Liver (tissue), 3 donors: ENCODE measurements at regions not wholly inside any gene's neighbourhood (a gene's known extent, or its start where the extent isn't known, plus 50 kb on each side); places are given as distances from the start of the nearest gene placed in this dataset.

Experiments used
- GABPA ChIP-seq, 2 donors: IDR thresholded peaks in 1 of 2; conservative IDR thresholded peaks in 1 of 2; 2 replicates each; pipeline ENCODE4 v1.6.1; 2016; ENCODE audit warnings: antibody characterized with exemption in 2 of 2, mild to moderate bottlenecking in 1 of 2, moderate library complexity in 1 of 2
- NR2F2 ChIP-seq: IDR thresholded peaks from 2 replicates; pipeline ENCODE4 v1.6.1; 2016; ENCODE audit warnings: antibody characterized with exemption
- RAD21 ChIP-seq, 2 donors: IDR thresholded peaks; 2 replicates each; pipeline ENCODE4 v1.6.1; 2016; ENCODE audit warnings: antibody characterized with exemption in 2 of 2, mild to moderate bottlenecking in 2 of 2
- SP1 ChIP-seq: IDR thresholded peaks from 2 replicates; pipeline ENCODE4 v1.6.1; 2018; ENCODE audit warnings: antibody characterized with exemption, mild to moderate bottlenecking
- YY1 ChIP-seq: IDR thresholded peaks from 2 replicates; pipeline ENCODE4 v1.6.1; 2016; ENCODE audit warnings: antibody characterized with exemption, mild to moderate bottlenecking
- TF ChIP-seq, protein P1 (sequence below): fragments of 150-350 bp; IDR thresholded peaks from 2 replicates; pipeline ENCODE4 v1.5.1; 2017; ENCODE audit warnings: improper control_type of control experiment, low read depth, low read length; ENCODE audit not compliant: missing input control
- TF ChIP-seq, protein P2 (sequence below): IDR thresholded peaks from 2 replicates; pipeline ENCODE4 v1.6.1; 2016; ENCODE audit warnings: antibody characterized with exemption
- TF ChIP-seq, protein P3 (sequence below): IDR thresholded peaks from 2 replicates; pipeline ENCODE4 v1.6.1; 2016; ENCODE audit warnings: antibody characterized with exemption
- TF ChIP-seq, protein P4 (sequence below): IDR thresholded peaks from 2 replicates; pipeline ENCODE4 v1.6.1; 2016; ENCODE audit warnings: antibody characterized with exemption, mild to moderate bottlenecking
- TF ChIP-seq, protein P5 (sequence below): IDR thresholded peaks from 2 replicates; pipeline ENCODE4 v1.6.1; 2016; ENCODE audit warnings: antibody characterized with exemption
- donor health status: healthy.
- donor health status: healthy.

DNA sequence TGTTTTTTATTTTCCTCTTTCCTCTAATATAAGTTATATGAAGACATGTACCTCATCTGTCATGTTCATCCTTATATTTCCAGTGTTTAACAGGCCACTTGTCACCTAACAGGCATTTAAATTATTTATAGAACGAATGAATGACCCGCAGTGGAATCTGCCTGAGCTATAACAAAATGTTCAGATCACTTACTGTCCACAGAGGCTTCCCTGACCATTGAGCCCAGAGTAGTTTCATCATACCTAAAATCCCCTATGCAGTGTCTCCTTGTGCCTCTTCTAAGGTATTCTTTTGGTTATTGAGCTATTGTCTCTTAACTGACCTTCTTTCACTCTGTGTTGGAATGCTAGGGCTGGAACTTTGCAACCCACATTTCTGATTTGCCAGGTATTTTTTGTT, 748.5 kb downstream of the NTRK3 start:
- TF ChIP-seq, protein P1, sequence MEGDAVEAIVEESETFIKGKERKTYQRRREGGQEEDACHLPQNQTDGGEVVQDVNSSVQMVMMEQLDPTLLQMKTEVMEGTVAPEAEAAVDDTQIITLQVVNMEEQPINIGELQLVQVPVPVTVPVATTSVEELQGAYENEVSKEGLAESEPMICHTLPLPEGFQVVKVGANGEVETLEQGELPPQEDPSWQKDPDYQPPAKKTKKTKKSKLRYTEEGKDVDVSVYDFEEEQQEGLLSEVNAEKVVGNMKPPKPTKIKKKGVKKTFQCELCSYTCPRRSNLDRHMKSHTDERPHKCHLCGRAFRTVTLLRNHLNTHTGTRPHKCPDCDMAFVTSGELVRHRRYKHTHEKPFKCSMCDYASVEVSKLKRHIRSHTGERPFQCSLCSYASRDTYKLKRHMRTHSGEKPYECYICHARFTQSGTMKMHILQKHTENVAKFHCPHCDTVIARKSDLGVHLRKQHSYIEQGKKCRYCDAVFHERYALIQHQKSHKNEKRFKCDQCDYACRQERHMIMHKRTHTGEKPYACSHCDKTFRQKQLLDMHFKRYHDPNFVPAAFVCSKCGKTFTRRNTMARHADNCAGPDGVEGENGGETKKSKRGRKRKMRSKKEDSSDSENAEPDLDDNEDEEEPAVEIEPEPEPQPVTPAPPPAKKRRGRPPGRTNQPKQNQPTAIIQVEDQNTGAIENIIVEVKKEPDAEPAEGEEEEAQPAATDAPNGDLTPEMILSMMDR: no peak
- TF ChIP-seq, protein P2, sequence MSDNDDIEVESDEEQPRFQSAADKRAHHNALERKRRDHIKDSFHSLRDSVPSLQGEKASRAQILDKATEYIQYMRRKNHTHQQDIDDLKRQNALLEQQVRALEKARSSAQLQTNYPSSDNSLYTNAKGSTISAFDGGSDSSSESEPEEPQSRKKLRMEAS: no peak
- TF ChIP-seq, protein P3, sequence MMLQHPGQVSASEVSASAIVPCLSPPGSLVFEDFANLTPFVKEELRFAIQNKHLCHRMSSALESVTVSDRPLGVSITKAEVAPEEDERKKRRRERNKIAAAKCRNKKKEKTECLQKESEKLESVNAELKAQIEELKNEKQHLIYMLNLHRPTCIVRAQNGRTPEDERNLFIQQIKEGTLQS: no peak
- no peak for TF ChIP-seq GABPA (IDR thresholded peaks at IDR 0.05 in 1 of 2, conservative IDR thresholded peaks at IDR 0.05 in 1 of 2)
- TF ChIP-seq, protein P4, sequence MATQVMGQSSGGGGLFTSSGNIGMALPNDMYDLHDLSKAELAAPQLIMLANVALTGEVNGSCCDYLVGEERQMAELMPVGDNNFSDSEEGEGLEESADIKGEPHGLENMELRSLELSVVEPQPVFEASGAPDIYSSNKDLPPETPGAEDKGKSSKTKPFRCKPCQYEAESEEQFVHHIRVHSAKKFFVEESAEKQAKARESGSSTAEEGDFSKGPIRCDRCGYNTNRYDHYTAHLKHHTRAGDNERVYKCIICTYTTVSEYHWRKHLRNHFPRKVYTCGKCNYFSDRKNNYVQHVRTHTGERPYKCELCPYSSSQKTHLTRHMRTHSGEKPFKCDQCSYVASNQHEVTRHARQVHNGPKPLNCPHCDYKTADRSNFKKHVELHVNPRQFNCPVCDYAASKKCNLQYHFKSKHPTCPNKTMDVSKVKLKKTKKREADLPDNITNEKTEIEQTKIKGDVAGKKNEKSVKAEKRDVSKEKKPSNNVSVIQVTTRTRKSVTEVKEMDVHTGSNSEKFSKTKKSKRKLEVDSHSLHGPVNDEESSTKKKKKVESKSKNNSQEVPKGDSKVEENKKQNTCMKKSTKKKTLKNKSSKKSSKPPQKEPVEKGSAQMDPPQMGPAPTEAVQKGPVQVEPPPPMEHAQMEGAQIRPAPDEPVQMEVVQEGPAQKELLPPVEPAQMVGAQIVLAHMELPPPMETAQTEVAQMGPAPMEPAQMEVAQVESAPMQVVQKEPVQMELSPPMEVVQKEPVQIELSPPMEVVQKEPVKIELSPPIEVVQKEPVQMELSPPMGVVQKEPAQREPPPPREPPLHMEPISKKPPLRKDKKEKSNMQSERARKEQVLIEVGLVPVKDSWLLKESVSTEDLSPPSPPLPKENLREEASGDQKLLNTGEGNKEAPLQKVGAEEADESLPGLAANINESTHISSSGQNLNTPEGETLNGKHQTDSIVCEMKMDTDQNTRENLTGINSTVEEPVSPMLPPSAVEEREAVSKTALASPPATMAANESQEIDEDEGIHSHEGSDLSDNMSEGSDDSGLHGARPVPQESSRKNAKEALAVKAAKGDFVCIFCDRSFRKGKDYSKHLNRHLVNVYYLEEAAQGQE: no peak
- TF ChIP-seq NR2F2: no peak
- TF ChIP-seq RAD21 (IDR thresholded peaks at IDR 0.05): no peak
- TF ChIP-seq, protein P5, sequence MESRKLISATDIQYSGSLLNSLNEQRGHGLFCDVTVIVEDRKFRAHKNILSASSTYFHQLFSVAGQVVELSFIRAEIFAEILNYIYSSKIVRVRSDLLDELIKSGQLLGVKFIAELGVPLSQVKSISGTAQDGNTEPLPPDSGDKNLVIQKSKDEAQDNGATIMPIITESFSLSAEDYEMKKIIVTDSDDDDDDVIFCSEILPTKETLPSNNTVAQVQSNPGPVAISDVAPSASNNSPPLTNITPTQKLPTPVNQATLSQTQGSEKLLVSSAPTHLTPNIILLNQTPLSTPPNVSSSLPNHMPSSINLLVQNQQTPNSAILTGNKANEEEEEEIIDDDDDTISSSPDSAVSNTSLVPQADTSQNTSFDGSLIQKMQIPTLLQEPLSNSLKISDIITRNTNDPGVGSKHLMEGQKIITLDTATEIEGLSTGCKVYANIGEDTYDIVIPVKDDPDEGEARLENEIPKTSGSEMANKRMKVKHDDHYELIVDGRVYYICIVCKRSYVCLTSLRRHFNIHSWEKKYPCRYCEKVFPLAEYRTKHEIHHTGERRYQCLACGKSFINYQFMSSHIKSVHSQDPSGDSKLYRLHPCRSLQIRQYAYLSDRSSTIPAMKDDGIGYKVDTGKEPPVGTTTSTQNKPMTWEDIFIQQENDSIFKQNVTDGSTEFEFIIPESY: no peak
- no peak for TF ChIP-seq SP1
- TF ChIP-seq YY1: no peak
